KOPT-K1 (cell line): ENCODE measurements at regions not wholly inside any gene's neighbourhood (a gene's known extent, or its start where the extent isn't known, plus 50 kb on each side); places are given as distances from the start of the nearest gene placed in this dataset.

Experiments used
- H3K27ac ChIP-seq: fragments of 200-600 bp; sonication (generic); 2 replicates; pipeline ENCODE4 v1.5.1; 2016; ENCODE audit warnings: antibody characterized with exemption, mild to moderate bottlenecking, low read depth, low read length; ENCODE audit not compliant: poor library complexity, severe bottlenecking
- H3K36me3 ChIP-seq: fragments of 200-600 bp; sonication (generic); 2 replicates; pipeline ENCODE4 v1.5.1; 2017; ENCODE audit warnings: antibody characterized with exemption, mild to moderate bottlenecking, low read length, moderate library complexity; ENCODE audit not compliant: insufficient read depth
- H3K9me3 ChIP-seq: fragments of 200-600 bp; sonication (generic); 2 replicates; pipeline ENCODE4 v1.5.1; 2017; ENCODE audit warnings: antibody characterized with exemption, low read length, mild to moderate bottlenecking; ENCODE audit not compliant: insufficient read depth, poor library complexity, severe bottlenecking

DNA sequence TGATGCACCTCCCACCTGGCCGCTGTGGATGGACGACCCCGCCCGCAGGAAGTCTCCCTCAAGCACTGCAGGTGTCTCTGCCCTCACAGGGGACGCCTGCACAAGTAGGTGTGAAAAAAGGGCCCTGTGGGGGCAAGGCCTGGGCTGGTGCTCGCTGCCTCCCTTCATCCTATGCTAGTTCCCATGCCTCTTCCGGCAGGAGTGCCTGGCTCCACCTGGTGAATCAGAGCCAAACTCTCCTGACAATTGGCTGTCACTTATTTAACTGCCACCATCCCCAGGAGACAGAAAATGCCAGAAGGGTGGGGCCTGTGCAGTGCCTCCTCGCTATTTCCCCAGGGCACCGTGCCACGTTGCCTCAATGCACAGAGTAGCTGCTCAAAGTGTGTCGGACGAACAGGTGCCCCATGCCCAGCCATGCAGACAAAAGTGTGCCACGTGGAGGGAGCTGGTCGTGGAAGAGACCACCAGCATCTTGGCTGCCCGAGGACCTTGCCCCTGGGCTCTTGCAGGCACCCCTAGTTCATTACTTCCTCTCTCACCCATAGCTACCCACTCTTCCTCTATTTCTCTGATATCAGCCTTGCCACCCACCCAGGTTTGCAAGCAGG, 170.7 kb downstream of the SEC14L1 start:
- no peaks in the 10 kb centered on the region for H3K36me3 ChIP-seq
- H3K27ac ChIP-seq = no peak overlapping the region
- H3K9me3 ChIP-seq = no peaks in the 10 kb centered on the region

- Histone ChIP-seq H3K27ac (no peak overlapping the region), H3K9me3 (no peaks in the 10 kb centered on the region), H3K36me3 (no peaks in the 10 kb centered on the region)
These were observed 171.4 kb downstream of the SEC14L1 start for GRCh38 chr17:77312061-77312701.

GRCh38 chr17:77312786-77313599, 172.2 kb downstream of the SEC14L1 start:
- H3K36me3 ChIP-seq = no peaks in the 10 kb centered on the region
- no peaks in the 10 kb centered on the region for H3K9me3 ChIP-seq
- no peak overlapping the region for H3K27ac ChIP-seq

DNA sequence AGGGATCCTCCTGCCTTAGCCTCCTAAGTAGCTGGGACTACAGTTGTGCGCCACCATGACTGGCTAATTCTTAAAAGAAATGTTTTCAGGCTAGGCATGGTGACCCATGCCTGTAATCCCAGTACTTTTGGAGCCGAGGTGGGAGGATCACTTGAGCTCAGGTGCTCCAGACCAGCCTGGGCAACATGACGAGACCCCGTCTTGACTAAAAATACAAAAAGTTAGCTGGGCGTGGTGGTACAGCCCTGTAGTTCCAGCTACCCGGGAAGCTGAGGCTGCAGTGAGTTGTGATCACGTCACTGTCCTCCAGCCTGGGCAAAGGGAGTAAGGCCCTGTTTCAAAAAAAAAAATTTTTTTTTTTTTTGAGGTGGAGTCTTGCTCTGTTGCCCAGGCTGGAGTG, 173.1 kb downstream of the SEC14L1 start:
- Histone ChIP-seq H3K27ac (no peak overlapping the region), H3K36me3 (no peaks in the 10 kb centered on the region), H3K9me3 (no peaks in the 10 kb centered on the region)

DNA sequence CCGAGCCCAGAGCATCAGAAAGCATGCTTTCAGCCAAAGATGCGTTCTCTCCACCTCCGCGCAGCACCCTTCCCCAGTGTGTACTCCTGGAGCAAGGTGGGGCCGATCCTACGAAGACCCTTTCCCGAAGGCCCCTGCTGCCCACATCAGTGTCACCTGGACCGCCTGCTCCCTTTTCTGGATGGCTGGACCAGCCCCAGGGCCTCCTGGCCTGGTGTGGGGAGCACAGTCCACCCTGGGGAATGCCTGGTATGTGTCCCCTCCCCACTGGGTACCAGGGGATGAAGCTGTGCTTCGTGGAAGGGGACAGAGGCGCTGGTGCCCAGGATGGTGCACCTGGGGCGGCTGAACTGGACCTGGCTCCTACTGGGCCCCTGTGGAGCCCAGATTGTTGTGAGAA, 173.8 kb downstream of the SEC14L1 start:
- no peak overlapping the region for H3K27ac ChIP-seq
- no peaks in the 10 kb centered on the region for H3K9me3 ChIP-seq
- H3K36me3 ChIP-seq = no peaks in the 10 kb centered on the region

- Histone ChIP-seq H3K9me3 (no peaks in the 10 kb centered on the region), H3K36me3 (no peaks in the 10 kb centered on the region), H3K27ac (no peak overlapping the region)
These were observed 174.2 kb downstream of the SEC14L1 start for GRCh38 chr17:77315010-77315409.

DNA sequence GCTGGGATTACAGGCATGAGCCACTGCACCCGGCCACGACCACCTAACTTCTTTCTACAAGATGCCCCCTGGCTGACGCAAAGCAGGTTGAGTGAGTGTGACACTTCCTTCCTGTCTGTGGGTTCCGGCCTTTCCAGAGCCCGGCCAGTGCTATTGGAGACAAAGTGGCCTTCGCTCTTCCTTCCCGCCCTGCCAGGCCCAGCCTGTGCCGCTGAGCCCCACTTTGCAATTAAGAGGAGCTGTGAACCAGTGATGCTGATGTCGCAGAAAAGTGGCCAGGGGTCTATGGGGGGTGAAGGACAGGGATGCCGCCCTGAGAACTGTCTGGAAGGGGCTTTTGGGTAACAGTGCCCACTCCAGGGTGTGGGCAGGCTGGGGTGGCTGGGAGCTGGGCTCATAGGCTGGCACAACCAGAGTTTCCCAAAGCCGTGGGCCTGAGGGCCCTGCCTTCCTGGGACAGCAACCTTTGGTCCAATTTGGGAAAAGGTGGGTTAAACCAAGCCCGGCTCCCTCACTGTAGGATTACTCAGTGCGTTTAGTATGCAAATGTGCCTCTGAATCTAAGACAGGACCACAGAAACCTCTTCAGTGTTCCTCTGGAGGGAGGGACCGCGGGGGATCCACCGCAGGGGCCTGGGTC, 174.9 kb downstream of the SEC14L1 start:
- Histone ChIP-seq H3K9me3 (no peaks in the 10 kb centered on the region), H3K27ac (no peak overlapping the region), H3K36me3 (no peaks in the 10 kb centered on the region)

DNA sequence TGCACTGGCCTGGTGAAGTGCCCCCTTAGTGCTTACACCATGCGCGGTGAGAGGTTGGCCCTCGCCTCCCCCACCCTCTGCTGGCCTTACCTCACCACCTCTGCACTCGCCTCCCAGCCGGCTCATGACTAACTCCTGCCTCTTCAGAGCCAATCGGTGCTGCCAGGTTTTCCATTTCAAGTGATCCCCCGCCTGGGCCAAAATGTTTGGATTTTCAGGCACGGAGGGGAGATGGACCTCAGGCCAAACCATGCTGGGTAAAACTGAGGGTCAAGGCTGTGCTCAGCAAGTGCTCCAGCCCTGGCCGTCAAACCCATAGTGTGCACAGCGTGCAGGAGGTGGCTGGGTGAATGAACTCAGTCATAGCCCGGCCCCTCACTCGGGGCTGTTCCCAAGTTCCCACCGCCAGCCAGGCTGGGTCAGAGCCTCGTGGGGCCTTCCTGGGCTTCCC, 175.4 kb downstream of the SEC14L1 start:
- Histone ChIP-seq H3K9me3 (no peaks in the 10 kb centered on the region), H3K36me3 (no peaks in the 10 kb centered on the region), H3K27ac (no peak overlapping the region)

- Histone ChIP-seq H3K36me3 (no peaks in the 10 kb centered on the region), H3K27ac (no peak overlapping the region), H3K9me3 (no peaks in the 10 kb centered on the region)
These were observed 175.9 kb downstream of the SEC14L1 start for GRCh38 chr17:77316651-77317050.

- no peak overlapping the region for H3K27ac ChIP-seq
- no peaks in the 10 kb centered on the region for H3K36me3 ChIP-seq
- H3K9me3 ChIP-seq = no peaks in the 10 kb centered on the region
These were observed 176.5 kb downstream of the SEC14L1 start for GRCh38 chr17:77317091-77317750.

DNA sequence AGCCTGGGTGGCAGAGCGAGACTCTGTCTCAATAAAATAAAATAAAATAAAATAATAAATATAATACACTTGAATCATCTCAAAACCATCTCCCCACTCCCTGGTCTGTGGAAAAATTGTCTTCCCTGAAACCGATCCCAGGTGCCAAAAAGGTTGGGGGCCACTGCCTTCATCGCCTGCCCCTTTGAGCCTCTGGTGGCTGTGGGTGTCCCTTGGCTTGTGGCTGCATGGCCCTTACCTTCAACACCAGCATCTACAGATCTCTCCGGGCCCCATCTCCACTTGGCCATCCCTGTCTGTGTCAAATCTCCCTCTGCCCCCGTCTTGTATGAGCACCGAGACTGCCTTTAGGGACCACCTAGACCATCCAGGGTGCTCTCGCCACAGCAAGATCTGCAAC, 177.3 kb downstream of the SEC14L1 start:
- no peaks in the 10 kb centered on the region for H3K9me3 ChIP-seq
- no peak overlapping the region for H3K27ac ChIP-seq
- H3K36me3 ChIP-seq = no peaks in the 10 kb centered on the region

DNA sequence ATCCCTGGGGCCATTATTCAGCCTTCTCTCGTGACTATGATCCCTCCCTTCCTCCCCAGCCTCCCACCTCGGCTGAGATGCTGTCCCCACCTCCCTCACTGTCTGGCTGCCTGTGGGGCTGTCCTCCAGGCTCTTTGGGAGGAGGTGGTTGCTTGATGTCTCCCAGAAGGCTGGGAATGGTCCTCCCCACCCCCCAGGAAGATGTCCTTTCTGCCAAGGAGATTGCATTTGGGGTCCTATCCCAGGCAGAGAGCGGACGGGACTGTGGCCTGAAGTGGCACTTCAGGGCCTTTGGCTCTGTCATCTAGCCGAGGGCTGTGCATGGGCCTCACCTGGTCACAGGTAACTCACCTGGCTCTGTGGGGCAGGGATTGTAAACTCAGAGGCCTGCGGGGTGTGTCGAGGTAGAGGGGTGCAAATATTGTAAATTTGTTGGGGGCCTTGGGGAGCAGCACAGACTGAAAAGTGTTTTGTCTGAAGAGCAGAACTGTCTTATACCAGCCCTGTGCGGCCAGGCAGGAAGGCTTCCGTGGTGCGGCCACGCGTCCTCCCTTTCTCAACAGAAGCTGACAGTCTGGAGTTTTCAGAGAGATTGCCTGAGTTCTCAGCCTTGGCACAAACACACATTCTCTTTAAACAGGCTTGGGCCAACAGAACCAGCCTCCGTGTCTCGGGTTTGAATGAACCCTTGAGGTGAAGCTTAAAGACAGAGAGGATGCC, 177.9 kb downstream of the SEC14L1 start:
- Histone ChIP-seq H3K36me3 (no peaks in the 10 kb centered on the region), H3K9me3 (no peaks in the 10 kb centered on the region), H3K27ac (no peak overlapping the region)

DNA sequence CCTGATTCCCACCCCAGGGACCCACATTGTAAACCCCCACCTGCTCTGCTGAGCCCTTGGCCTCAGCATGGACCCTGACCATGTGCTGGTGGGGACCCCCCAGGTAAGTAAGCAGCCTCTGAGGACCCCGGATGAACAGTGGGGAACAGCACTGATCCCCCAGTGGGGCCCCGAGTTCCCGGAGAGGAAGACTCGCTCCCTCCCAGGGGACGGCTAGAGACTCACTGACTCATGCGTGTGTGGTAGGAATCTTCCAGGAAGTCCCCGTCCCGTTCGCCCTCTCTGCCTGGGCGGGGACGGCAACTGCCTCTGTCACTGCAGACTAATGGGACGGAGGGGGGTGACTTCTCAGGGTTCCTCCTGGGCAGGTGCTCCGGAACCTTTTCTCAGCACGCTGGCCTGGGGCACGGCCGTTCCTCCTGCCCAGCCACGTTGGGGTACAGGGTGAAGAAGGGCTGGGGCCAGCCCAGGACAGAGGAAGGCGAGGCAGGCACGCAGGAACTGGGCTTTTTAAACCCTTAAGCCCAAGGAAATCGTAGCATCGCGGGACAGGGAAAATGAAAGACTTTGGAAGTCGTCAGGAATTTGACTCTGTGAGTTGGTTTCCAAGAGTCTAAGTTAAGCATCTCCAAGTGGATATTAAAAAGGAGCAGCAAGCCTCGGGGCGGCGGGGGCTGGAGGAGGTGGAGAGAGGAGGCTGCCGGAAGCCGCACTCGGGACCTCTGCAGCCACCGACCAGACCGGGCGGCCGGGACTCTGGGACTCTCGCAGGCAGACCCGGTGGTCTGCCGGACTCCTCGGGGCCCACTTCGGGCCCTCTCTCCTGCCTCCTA, 178.7 kb downstream of the SEC14L1 start:
- Histone ChIP-seq H3K27ac (no peak overlapping the region), H3K9me3 (no peaks in the 10 kb centered on the region), H3K36me3 (no peaks in the 10 kb centered on the region)

DNA sequence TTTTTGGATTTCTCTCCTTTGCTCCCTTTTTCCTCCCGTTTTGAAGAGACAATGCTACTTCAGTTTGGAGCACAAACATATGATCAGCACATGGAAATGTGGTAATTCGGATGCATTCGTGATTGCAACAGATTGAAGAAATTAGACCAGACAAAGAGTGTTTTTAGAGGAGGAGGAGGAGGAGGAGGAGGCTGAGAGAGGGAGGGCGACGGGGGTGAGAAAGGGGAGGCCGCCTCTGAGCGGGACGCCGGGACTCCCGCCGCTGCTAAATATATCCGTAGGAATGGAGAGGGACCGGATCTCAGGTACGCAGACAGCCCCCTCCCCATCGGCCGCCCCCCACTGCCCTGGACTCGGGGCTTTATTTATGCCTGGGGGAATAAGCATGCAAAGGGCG, 179.3 kb downstream of the SEC14L1 start:
- no peaks in the 10 kb centered on the region for H3K9me3 ChIP-seq
- H3K27ac ChIP-seq = no peak overlapping the region
- no peaks in the 10 kb centered on the region for H3K36me3 ChIP-seq
